NCI-H2227 (cell line): ENCODE measurements at regions not wholly inside any gene's neighbourhood (a gene's known extent, or its start where the extent isn't known, plus 50 kb on each side); places are given as distances from the start of the nearest gene placed in this dataset.
"Not testable (repeated sequence)": the region's sequence is repeated elsewhere in the genome, so short reads cannot be mapped to it uniquely, and the experiment has no call there.

ENCODE experiments used
- DNase-seq: peaks from one replicate; lab custom pipeline; 2025; ENCODE audit not compliant: unreplicated experiment; lab: John Stamatoyannopoulos, UW

GRCh38 chr20:51927970-51928369 lies 125.6 kb upstream of the SALL4 start:
- not testable (repeated sequence) for DNase-seq

- DNase-seq: no peak
Measured at GRCh38 chr20:51926670-51927305, 124.5 kb upstream of the SALL4 start.

GRCh38 chr20:51924509-51924908 lies 122.2 kb upstream of the SALL4 start:
- DNase-seq: no peak

- no peak for DNase-seq
Measured at GRCh38 chr20:51923633-51924032, 121.3 kb upstream of the SALL4 start.

- DNase-seq: not testable (repeated sequence)
Measured at GRCh38 chr20:51922812-51923211, 120.5 kb upstream of the SALL4 start.

GRCh38 chr20:51918561-51918960 lies 116.2 kb upstream of the SALL4 start:
- no peak for DNase-seq

- DNase-seq: no peak
Measured at GRCh38 chr20:51917886-51918535, 115.7 kb upstream of the SALL4 start.

GRCh38 chr20:51916244-51916643 lies 113.9 kb upstream of the SALL4 start:
- DNase-seq: no peak

- DNase-seq: no peak
Measured at GRCh38 chr20:51914758-51915157, 112.4 kb upstream of the SALL4 start.

GRCh38 chr20:51910321-51911050 lies 108.2 kb upstream of the SALL4 start:
- no peak for DNase-seq

- DNase-seq: no peak
Measured at GRCh38 chr20:51906679-51907078, 104.4 kb upstream of the SALL4 start.

GRCh38 chr20:51906049-51906448 lies 103.7 kb upstream of the SALL4 start:
- DNase-seq: no peak

- DNase-seq: no peak
Measured at GRCh38 chr20:51902933-51903332, 100.6 kb upstream of the SALL4 start.

- no peak for DNase-seq
Measured at GRCh38 chr20:51900443-51900842, 98.1 kb upstream of the SALL4 start.

GRCh38 chr20:51899674-51900073 lies 97.4 kb upstream of the SALL4 start:
- DNase-seq: no peak

GRCh38 chr20:51898788-51899187 lies 96.5 kb upstream of the SALL4 start:
- no peak for DNase-seq

- no peak for DNase-seq
Measured at GRCh38 chr20:51894619-51895018, 92.3 kb upstream of the SALL4 start.

GRCh38 chr20:51894201-51894600 lies 91.9 kb upstream of the SALL4 start:
- no peak for DNase-seq

- no peak for DNase-seq
Measured at GRCh38 chr20:51893723-51894122, 91.4 kb upstream of the SALL4 start.

GRCh38 chr20:51890003-51890402 lies 87.7 kb upstream of the SALL4 start:
- no peak for DNase-seq

GRCh38 chr20:51889466-51889865 lies 87.1 kb upstream of the SALL4 start:
- DNase-seq: no peak

- peak; percentile 34 for DNase-seq
Measured at GRCh38 chr20:51888291-51888690, 86.0 kb upstream of the SALL4 start.
